HuH-7 (cell line): ENCODE measurements at regions not wholly inside any gene's neighbourhood (a gene's known extent, or its start where the extent isn't known, plus 50 kb on each side); places are given as distances from the start of the nearest gene placed in this dataset.

Source experiments
- DNase-seq: peaks from one replicate; pipeline ENCODE4 v3.0.0; 2011; ENCODE audit warnings: low spot score

- no peak for DNase-seq
Observed at GRCh38 chr9:16314476-16314875, 556.0 kb downstream of the BNC2 start.

GRCh38 chr9:16315720-16316119 is 554.8 kb downstream of the BNC2 start:
- DNase-seq: no peak

DNA sequence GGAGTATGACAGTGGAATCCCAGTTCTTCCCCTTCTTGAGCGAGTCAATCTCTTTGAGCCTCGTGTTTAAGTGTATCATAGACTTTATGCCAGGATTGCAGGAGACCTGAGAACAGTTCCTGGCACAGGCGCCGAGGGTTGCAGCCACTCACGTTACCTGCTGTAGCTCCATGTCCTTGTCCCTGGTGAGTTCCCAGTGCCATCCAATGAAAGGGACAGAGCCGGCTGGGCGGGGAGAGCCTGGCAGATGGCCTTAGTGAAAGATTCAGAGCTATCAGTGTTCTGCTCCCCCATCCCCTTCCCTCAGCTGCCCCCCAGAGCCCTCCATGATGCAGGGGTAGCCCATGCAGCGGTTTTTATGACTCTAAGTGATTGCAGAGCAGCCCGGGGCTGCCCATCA is 554.0 kb downstream of the BNC2 start:
- DNase-seq: no peak

GRCh38 chr9:16316911-16317817 is 553.3 kb downstream of the BNC2 start:
- DNase-seq: no peak

- DNase-seq: no peak
Observed at GRCh38 chr9:16318516-16319060, 551.9 kb downstream of the BNC2 start.

DNA sequence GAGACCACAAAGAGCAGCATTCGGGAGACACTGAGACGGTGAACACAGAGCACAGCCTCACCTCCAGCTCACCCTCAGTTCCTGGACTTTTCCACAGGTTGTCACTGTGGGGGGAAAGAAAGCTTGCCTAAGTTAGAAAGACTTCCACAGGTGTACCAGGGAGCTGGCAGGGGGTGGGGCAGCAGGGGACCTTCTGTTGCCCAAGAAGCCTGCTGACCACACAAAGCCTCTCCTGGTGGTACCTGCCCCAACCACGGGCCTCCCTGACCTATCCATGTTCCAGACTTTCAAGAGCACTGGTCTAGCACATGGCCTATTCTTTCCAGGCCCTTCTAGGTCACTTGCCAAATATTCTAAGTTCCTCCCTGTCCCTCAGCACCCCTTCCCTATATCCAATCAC is 550.8 kb downstream of the BNC2 start:
- no peak for DNase-seq

DNA sequence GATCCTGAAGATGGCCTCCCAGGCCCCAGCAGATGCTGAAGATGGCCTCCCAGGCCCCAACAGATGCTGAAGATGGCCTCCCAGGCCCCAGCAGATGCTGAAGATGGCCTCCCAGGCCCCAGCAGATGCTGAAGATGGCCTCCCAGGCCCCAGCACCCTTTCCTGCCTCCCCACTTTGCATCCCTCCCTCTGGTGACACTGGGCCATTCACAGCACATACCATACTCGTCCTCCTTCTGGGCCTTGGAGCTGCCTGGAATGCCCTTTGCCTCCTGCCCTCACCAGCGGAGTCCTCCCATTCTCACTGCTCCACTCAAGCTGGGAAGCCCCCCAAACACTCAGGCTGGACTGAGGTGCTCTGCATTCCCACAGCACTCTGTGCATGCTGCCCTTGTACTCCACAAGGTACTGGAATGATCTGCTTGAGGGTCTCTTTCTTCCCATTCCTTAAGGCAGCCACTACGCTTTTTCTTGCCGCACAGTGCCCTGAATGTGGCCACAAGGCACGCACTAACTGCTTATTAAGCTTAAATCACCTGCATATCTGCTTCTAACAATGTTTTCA is 550.0 kb downstream of the BNC2 start:
- no peak for DNase-seq

DNA sequence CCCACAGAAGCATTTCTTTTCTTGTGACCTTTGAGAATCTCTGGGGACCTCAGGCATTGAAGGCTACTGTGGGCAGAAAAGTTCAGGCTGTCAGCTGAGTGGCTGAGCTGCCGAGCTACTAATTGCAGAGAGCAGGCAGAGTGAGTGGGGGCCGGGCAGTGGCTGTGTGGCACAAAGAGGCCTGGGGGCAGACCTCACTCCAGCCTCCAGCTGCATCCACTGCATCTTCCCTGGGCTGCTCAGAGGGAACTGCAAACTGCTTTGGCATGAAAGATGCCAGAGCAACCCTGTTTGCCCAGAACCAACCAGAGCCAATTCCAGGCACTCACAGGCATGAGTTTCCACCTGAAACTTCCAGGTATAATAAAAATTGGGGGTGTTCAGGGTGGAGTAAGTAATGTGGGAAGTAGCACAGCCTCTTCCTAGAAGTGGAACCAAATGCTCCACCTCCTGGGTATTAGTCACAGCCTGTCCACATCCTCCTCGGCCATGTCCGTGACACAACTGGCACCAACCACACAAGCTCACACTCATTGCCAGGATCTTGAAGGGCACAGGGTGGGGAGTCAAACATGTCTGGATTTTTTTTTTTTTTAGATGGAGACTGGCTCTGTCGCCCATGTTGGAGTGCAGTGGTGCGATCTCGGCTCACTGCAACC is 548.9 kb downstream of the BNC2 start:
- DNase-seq: no peak

DNA sequence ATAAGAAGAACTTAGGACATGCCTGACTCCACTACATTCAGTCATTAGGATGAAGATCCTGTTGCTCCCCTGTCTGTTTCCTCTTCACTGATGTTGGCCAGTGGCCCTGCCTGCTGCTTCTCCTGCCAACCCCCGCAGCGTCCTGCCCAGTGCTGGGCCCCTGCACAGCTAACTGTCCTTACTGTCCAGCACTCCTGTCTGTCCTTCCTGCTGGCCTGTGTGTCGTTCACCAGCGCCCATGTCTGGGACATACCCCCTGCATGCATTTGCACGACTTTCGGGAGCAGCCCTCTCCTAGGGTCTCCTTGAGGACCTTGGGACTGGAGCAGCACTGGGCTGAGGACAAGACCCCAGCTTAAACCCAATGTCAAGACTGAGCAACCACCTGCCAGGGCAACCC is 547.6 kb downstream of the BNC2 start:
- DNase-seq: no peak

- DNase-seq: no peak
Observed at GRCh38 chr9:16325966-16326365, 544.5 kb downstream of the BNC2 start.

- no peak for DNase-seq
Observed at GRCh38 chr9:16328349-16328748, 542.1 kb downstream of the BNC2 start.

- no peak for DNase-seq
Observed at GRCh38 chr9:16329671-16330113, 540.8 kb downstream of the BNC2 start.

DNA sequence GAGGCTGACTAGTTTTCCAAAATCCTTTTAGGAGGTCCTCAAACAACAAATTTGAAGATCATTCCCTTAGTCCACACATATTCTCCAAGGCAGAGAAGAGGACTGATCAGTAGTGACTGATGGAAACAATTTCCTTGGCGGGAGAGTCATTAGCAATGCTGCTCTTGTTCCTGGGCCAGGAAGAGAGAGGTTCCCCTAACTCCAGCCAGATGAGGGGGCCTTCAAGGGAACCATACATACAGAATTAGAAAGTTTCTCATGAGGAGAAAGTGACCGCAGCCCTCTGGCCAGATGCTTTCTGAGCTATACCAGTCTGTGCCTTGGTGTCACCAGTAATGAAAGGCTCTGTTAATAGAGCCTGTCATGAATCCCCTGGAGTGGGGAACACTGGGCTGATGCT is 539.4 kb downstream of the BNC2 start:
- DNase-seq: no peak

GRCh38 chr9:16331527-16331926 is 538.9 kb downstream of the BNC2 start:
- no peak for DNase-seq

DNA sequence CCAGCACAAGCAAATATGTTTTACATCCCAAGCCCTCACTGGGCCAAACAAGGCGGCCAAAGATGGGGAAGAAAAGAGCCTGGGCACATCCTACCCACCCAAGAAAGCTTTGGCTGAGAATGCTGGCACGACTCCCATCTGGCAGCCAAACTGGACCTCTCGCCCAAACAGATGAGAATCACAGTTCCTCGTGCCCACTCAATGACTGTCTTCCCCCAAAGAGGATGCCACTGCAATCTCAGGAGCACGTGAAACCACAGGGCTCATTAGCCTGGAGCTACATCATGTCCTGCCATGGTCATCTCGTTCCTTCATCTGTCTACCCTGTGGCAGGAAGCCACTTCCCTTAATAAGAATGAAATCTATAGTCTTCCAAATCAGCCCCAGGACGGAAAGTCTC is 536.8 kb downstream of the BNC2 start:
- no peak for DNase-seq

GRCh38 chr9:16335788-16336580 is 534.5 kb downstream of the BNC2 start:
- DNase-seq: no peak

DNA sequence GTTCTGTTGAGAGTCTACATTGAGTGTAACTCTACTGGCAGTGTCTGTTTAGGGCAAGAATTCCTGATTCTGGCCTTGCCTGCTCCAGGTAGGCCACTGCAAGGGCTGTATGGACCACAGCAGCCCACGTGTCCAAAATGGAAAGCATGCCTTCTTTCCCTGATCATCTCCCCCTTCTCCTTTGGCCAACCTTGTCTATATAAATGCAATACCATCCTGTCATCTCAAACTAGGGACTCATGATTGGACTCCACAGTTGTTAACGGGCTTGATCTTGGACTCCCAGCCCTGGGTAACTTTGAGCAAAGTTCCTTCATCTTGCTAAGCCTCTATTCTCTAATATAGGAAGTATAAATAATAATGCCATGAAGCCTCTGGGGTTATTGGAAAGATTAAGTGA is 533.6 kb downstream of the BNC2 start:
- DNase-seq: no peak

GRCh38 chr9:16337322-16338029 is 533.0 kb downstream of the BNC2 start:
- DNase-seq: no peak

GRCh38 chr9:16341177-16341576 is 529.3 kb downstream of the BNC2 start:
- no peak for DNase-seq

DNA sequence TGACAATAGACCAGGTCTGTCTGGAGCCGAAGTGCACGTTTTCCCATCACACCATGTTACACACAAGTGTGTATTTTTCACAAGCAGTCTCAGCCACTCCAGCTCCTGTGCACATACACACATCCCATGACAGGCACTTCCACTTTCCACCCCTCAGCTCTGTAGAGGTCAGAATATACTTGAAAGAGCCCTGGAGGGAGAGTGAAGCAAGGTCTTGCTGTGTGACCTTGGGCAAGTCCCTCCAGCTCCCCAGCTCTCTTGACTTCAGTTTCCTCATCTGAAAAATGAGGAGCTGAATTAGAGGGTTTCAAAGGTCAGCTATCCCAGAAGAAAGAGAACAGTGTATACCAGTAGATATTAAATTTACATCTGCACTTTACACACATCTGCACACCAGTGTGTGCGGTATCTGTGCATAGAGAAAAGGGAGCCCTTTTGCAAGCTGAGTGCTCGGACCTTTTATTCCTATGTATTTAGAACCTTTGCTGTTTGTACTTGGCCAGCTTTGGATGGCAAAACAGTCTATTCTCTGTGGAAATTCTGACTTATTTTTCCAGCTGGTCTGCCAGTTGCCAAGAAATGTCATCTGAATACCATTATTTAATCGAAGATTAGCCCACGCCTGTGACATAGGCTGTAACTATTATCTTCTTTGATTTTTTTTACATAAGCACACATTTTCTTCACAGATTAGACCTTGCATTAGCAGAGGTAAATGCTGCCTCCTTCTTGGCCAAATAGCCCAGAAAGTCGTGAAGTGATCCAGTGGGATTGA is 528.0 kb downstream of the BNC2 start:
- no peak for DNase-seq
